ENCODE measurements at regions not wholly inside any gene's neighbourhood (a gene's known extent, or its start where the extent isn't known, plus 50 kb on each side); places are given as distances from the start of the nearest gene placed in this dataset.

DNA sequence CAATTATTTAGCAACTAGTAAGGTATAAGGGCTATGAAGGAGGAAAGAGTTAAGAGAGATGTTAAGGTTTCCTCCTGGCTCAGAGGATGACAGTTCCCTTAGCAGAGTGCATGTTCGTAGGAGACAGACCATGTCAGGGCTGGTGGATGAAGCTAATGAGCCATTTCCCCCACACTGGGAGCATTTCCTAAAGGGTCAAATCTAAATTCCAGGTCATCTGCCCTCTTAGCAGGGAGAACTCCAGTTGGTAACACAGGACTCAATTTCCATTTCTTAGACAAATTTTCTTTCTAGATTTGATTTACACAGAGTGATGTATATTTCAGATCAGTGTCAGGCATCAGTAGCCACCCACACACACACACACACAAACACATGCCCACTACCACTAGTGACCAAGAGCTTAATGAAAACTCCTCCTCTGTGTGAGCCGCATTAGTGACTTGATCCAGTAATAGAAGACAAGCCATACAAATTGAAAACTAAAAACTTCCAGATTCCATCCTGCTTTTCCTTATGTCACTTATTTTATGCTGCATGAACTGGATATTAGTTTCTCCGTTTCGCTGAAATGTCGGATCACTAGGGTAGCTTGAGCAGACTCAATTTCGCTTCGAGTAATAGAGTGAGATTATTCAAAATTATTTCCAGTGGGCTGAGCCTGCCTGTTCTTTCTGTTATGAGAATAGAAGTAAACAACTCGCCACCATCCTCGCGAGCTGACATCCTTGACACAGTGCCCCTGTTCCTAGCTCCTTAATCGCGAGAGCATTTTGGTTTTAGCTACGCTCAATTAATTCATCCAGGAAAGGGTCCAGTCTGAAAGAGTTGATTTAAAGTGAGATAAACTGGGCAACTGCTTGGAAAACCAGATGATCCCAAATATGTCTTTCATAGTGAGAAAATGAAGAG, 582.6 kb downstream of the SOX6 start:
- no peak for TF ChIP-seq POLR2AphosphoS5 (IDR thresholded peaks at IDR 0.05; ENCODE audit: low read depth, low read length)
- TF ChIP-seq SIN3A (IDR thresholded peaks at IDR 0.05; ENCODE audit: borderline replicate concordance, insufficient read depth, low read length): no peak
- TF ChIP-seq, protein P1, sequence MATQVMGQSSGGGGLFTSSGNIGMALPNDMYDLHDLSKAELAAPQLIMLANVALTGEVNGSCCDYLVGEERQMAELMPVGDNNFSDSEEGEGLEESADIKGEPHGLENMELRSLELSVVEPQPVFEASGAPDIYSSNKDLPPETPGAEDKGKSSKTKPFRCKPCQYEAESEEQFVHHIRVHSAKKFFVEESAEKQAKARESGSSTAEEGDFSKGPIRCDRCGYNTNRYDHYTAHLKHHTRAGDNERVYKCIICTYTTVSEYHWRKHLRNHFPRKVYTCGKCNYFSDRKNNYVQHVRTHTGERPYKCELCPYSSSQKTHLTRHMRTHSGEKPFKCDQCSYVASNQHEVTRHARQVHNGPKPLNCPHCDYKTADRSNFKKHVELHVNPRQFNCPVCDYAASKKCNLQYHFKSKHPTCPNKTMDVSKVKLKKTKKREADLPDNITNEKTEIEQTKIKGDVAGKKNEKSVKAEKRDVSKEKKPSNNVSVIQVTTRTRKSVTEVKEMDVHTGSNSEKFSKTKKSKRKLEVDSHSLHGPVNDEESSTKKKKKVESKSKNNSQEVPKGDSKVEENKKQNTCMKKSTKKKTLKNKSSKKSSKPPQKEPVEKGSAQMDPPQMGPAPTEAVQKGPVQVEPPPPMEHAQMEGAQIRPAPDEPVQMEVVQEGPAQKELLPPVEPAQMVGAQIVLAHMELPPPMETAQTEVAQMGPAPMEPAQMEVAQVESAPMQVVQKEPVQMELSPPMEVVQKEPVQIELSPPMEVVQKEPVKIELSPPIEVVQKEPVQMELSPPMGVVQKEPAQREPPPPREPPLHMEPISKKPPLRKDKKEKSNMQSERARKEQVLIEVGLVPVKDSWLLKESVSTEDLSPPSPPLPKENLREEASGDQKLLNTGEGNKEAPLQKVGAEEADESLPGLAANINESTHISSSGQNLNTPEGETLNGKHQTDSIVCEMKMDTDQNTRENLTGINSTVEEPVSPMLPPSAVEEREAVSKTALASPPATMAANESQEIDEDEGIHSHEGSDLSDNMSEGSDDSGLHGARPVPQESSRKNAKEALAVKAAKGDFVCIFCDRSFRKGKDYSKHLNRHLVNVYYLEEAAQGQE (IDR thresholded peaks at IDR 0.05; ENCODE audit: insufficient read depth in 1 of 2, low read depth in 2 of 2, low read length in 2 of 2): no peak

GRCh38 chr11:15774388-15774939, 581.9 kb downstream of the SOX6 start:
- no peak for TF ChIP-seq TAF1 (IDR thresholded peaks at IDR 0.05; ENCODE audit: borderline replicate concordance, insufficient read depth, low read length)
- TF ChIP-seq POLR2AphosphoS5 (IDR thresholded peaks at IDR 0.05; ENCODE audit: low read depth, low read length): no peak
- no peak for TF ChIP-seq FOXP2 (optimal IDR thresholded peaks at IDR 0.05; ENCODE audit: borderline replicate concordance, extremely low read depth, extremely low read length, insufficient read depth)
- no peak for TF ChIP-seq SIN3A (IDR thresholded peaks at IDR 0.05; ENCODE audit: borderline replicate concordance, insufficient read depth, low read length)

GRCh38 chr11:15775015-15775541, 581.3 kb downstream of the SOX6 start:
- TF ChIP-seq, protein P1 (IDR thresholded peaks at IDR 0.05; ENCODE audit: insufficient read depth in 1 of 2, low read depth in 2 of 2, low read length in 2 of 2): no peak
- no peak for TF ChIP-seq SIN3A (IDR thresholded peaks at IDR 0.05; ENCODE audit: borderline replicate concordance, insufficient read depth, low read length)
- no peak for TF ChIP-seq POLR2AphosphoS5 (IDR thresholded peaks at IDR 0.05; ENCODE audit: low read depth, low read length)
- no peak for TF ChIP-seq TAF1 (IDR thresholded peaks at IDR 0.05; ENCODE audit: borderline replicate concordance, insufficient read depth, low read length)
- TF ChIP-seq FOXP2 (optimal IDR thresholded peaks at IDR 0.05; ENCODE audit: borderline replicate concordance, extremely low read depth, extremely low read length, insufficient read depth): no peak

- no peak for TF ChIP-seq SIN3A (IDR thresholded peaks at IDR 0.05; ENCODE audit: borderline replicate concordance, insufficient read depth, low read length)
- TF ChIP-seq, protein P1 (IDR thresholded peaks at IDR 0.05; ENCODE audit: insufficient read depth in 1 of 2, low read depth in 2 of 2, low read length in 2 of 2): no peak
- TF ChIP-seq TAF1 (IDR thresholded peaks at IDR 0.05; ENCODE audit: borderline replicate concordance, insufficient read depth, low read length): no peak
- TF ChIP-seq FOXP2 (optimal IDR thresholded peaks at IDR 0.05; ENCODE audit: borderline replicate concordance, extremely low read depth, extremely low read length, insufficient read depth): no peak
- TF ChIP-seq POLR2AphosphoS5 (IDR thresholded peaks at IDR 0.05; ENCODE audit: low read depth, low read length): no peak
Observed at GRCh38 chr11:15775797-15776196, 580.5 kb downstream of the SOX6 start.

GRCh38 chr11:15776366-15776765, 580.0 kb downstream of the SOX6 start:
- TF ChIP-seq TAF1 (IDR thresholded peaks at IDR 0.05; ENCODE audit: borderline replicate concordance, insufficient read depth, low read length): no peak
- TF ChIP-seq SIN3A (IDR thresholded peaks at IDR 0.05; ENCODE audit: borderline replicate concordance, insufficient read depth, low read length): no peak
- TF ChIP-seq FOXP2 (optimal IDR thresholded peaks at IDR 0.05; ENCODE audit: borderline replicate concordance, extremely low read depth, extremely low read length, insufficient read depth): no peak
- no peak for TF ChIP-seq POLR2AphosphoS5 (IDR thresholded peaks at IDR 0.05; ENCODE audit: low read depth, low read length)
- TF ChIP-seq, protein P1 (IDR thresholded peaks at IDR 0.05; ENCODE audit: insufficient read depth in 1 of 2, low read depth in 2 of 2, low read length in 2 of 2): no peak
